IMR-90 (cell line): ENCODE measurements at regions not wholly inside any gene's neighbourhood (a gene's known extent, or its start where the extent isn't known, plus 50 kb on each side); places are given as distances from the start of the nearest gene placed in this dataset.
A peak's percentile ranks its signal among the peaks of the same experiment; 100 is the strongest.

Experiments
- ATAC-seq: fragments of 200-7000 bp; cut with Tn5 transposase; 2 replicates; pipeline ENCODE4 v1.9.1; 2020; ENCODE audit warnings: low read depth, mild to moderate bottlenecking, moderate library complexity
- BruUV-seq: library from RNA; stranded (reverse); fragments of 400-500 nt; replicated peaks from 2 replicates; lab custom pipeline; 2021; lab: Mats Ljungman, UMichigan
- CTCF ChIA-PET: fragments of 300-600 bp; formaldehyde crosslinking; extraction: SDS; loops from one replicate; lab custom pipeline; 2021; ENCODE audit warnings: antibody characterized with exemption; lab: Yijun Ruan, JAX
- POLR2A ChIA-PET: fragments of 300-600 bp; sonication (Branson Sonifier 250); formaldehyde crosslinking; loops from one replicate; lab custom pipeline; 2022; ENCODE audit warnings: antibody characterized with exemption; ENCODE audit not compliant: unreplicated experiment; lab: Charles Lee
- DNase-seq: peaks from one replicate; pipeline ENCODE4 v3.0.0; 2013
- H2AFZ ChIP-seq: replicated peaks from 2 replicates; pipeline ENCODE3; 2013; ENCODE audit warnings: low read length, mild to moderate bottlenecking; ENCODE audit not compliant: poor library complexity
- H2AK5ac ChIP-seq: 2 replicates; pipeline ENCODE4 v1.6.1; 2013; ENCODE audit warnings: low read depth, low read length, inconsistent platforms
- H2AK9ac ChIP-seq: replicated peaks from 2 replicates; pipeline ENCODE3; 2013; ENCODE audit warnings: mild to moderate bottlenecking, low read depth, low read length, moderate library complexity; ENCODE audit not compliant: poor library complexity
- H2BK120ac ChIP-seq: 2 replicates; pipeline ENCODE4 v1.6.1; 2013; ENCODE audit warnings: low read depth, low read length, inconsistent platforms
- H2BK15ac ChIP-seq: 3 replicates; pipeline ENCODE4 v1.6.1; 2013; ENCODE audit warnings: low read depth, low read length, inconsistent platforms
- H2BK20ac ChIP-seq: 2 replicates; pipeline ENCODE4 v1.6.1; 2013; ENCODE audit warnings: low read depth, mild to moderate bottlenecking, inconsistent platforms, low read length, moderate library complexity
- H2BK5ac ChIP-seq: 2 replicates; pipeline ENCODE4 v1.6.1; 2013; ENCODE audit warnings: mild to moderate bottlenecking, low read depth, low read length, inconsistent platforms; ENCODE audit not compliant: poor library complexity, severe bottlenecking
- H3K14ac ChIP-seq: replicated peaks from 2 replicates; pipeline ENCODE4 v1.6.1; 2013; ENCODE audit warnings: low read depth, low read length, inconsistent platforms
- H3K18ac ChIP-seq: 2 replicates; pipeline ENCODE4 v1.6.1; 2013; ENCODE audit warnings: low read depth, low read length, control low read depth
- H3K23ac ChIP-seq: 2 replicates; pipeline ENCODE4 v1.6.1; 2013; ENCODE audit warnings: low read depth, low read length, inconsistent platforms
- H3K27ac ChIP-seq: 2 replicates; pipeline ENCODE4 v1.5.1; 2013; ENCODE audit warnings: mild to moderate bottlenecking, control low read depth, low read length; ENCODE audit not compliant: insufficient read depth
- H3K27me3 ChIP-seq: 2 replicates; pipeline ENCODE4 v1.6.1; 2013; ENCODE audit warnings: low read length; ENCODE audit not compliant: control insufficient read depth, insufficient read depth
- H3K36me3 ChIP-seq: 2 replicates; pipeline ENCODE4 v1.6.1; 2013; ENCODE audit warnings: low read length, mixed read lengths; ENCODE audit not compliant: control insufficient read depth, insufficient read depth
- H3K4ac ChIP-seq: 2 replicates; pipeline ENCODE4 v1.6.1; 2013; ENCODE audit warnings: low read depth, low read length, inconsistent platforms
- H3K4me1 ChIP-seq: 2 replicates; pipeline ENCODE4 v1.6.1; 2013; ENCODE audit warnings: low read length, mixed read lengths; ENCODE audit not compliant: control insufficient read depth, insufficient read depth
- H3K4me2 ChIP-seq: 2 replicates; pipeline ENCODE4 v1.6.1; 2013; ENCODE audit warnings: low read depth, mild to moderate bottlenecking, control low read depth, low read length, moderate library complexity
- H3K4me3 ChIP-seq: 2 replicates; pipeline ENCODE4 v1.5.1; 2013; ENCODE audit warnings: low read depth, mild to moderate bottlenecking, control low read depth, low read length, moderate library complexity; ENCODE audit not compliant: insufficient read depth
- H3K56ac ChIP-seq: 2 replicates; pipeline ENCODE4 v1.6.1; 2013; ENCODE audit warnings: low read length, inconsistent platforms; ENCODE audit not compliant: insufficient read depth; ENCODE audit errors: extremely low read depth
- H3K79me1 ChIP-seq, 2 experiments: 2 replicates each; pipeline ENCODE4 v1.6.1; 2013; ENCODE audit warnings: low read length in 2 of 2, inconsistent platforms in 1 of 2, low read depth in 1 of 2
- H3K9ac ChIP-seq: 2 replicates; pipeline ENCODE4 v1.6.1; 2013; ENCODE audit warnings: low read depth, low read length, control low read depth
- H3K9me1 ChIP-seq: 2 replicates; pipeline ENCODE4 v1.6.1; 2013; ENCODE audit warnings: low read length, inconsistent platforms; ENCODE audit not compliant: insufficient read depth
- H3K9me3 ChIP-seq: 2 replicates; pipeline ENCODE4 v1.6.1; 2013; ENCODE audit warnings: low read length; ENCODE audit not compliant: control insufficient read depth, insufficient read depth
- H4K20me1 ChIP-seq: 2 replicates; pipeline ENCODE4 v1.6.1; 2013; ENCODE audit warnings: low read length, inconsistent platforms; ENCODE audit not compliant: insufficient read depth
- H4K5ac ChIP-seq: 2 replicates; pipeline ENCODE4 v1.6.1; 2013; ENCODE audit warnings: mild to moderate bottlenecking, low read depth, low read length, control low read depth
- H4K8ac ChIP-seq, 2 experiments: 2 replicates each; pipeline ENCODE4 v1.6.1; 2013; ENCODE audit warnings: low read depth in 2 of 2, low read length in 2 of 2, control low read depth in 1 of 2, inconsistent platforms in 1 of 2
- H4K91ac ChIP-seq: 2 replicates; pipeline ENCODE4 v1.6.1; 2013; ENCODE audit warnings: low read depth, low read length, inconsistent platforms; ENCODE audit not compliant: insufficient read depth
- ELK1 ChIP-seq: fragments of 150-350 bp; IDR thresholded peaks from 2 replicates; pipeline ENCODE4 v1.6.1; 2016; ENCODE audit warnings: low read depth, mild to moderate bottlenecking, low read length, moderate library complexity, borderline replicate concordance
- MAFK ChIP-seq: IDR thresholded peaks from 2 replicates; pipeline ENCODE4 v1.6.1; 2012; ENCODE audit warnings: low read depth, low read length, improper control_type of control experiment
- MXI1 ChIP-seq: IDR thresholded peaks from 2 replicates; pipeline ENCODE4 v1.6.1; 2012; ENCODE audit warnings: low read depth, mild to moderate bottlenecking, low read length, moderate library complexity, borderline replicate concordance
- NFE2L2 ChIP-seq: fragments of 150-350 bp; IDR thresholded peaks from 2 replicates; pipeline ENCODE4 v1.6.1; 2016; ENCODE audit warnings: low read depth, mild to moderate bottlenecking, low read length
- RCOR1 ChIP-seq: IDR thresholded peaks from 2 replicates; pipeline ENCODE4 v1.6.1; 2012; ENCODE audit warnings: mild to moderate bottlenecking, low read length, improper control_type of control experiment; ENCODE audit not compliant: insufficient replicate concordance
- SMC3 ChIP-seq: fragments of 150-350 bp; IDR thresholded peaks from 2 replicates; pipeline ENCODE4 v1.6.1; 2016; ENCODE audit warnings: low read depth, mild to moderate bottlenecking, antibody characterized with exemption, low read length, moderate library complexity
- WGBS, 2 experiments: methylation state at CpG; one replicate each; pipeline versions ENCODE4 v1.1.5 to v1.1.7; 2013; ENCODE audit warnings: missing lambda C conversion rate in 2 of 2; ENCODE audit not compliant: insufficient read length in 1 of 2; ENCODE audit errors: extremely low coverage in 2 of 2; 5-methylcytosine and 5-hydroxymethylcytosine counted together
- dilution Hi-C: fragments of 300-500 bp; cut with HindIII; formaldehyde crosslinking; loops from one replicate; pipeline ENCODE4 v1.14.3; 2018; ENCODE audit warnings: low sequenced_read_pairs; ENCODE audit not compliant: unreplicated experiment
- in situ Hi-C: fragments of 300-500 bp; cut with MboI; formaldehyde crosslinking; loops from 3 replicates; pipeline ENCODE4 v1.14.3; 2019; ENCODE audit warnings: low sequenced_read_pairs, inconsistent platforms, mixed read lengths
- intact Hi-C: fragments of 100-400 bp; cut with micrococcal nuclease; formaldehyde crosslinking; loops from 2 replicates; pipeline ENCODE4 v1.10.0; 2022

- peak overlapping the region; percentile 28 for H4K5ac ChIP-seq
- DNase-seq = peak; percentile 54
- TF ChIP-seq NFE2L2 (no peak), MXI1 (no peak), SMC3 (no peak), ELK1 (no peak), MAFK (no peak), RCOR1 (no peak)
- CTCF ChIA-PET = interaction anchor here (0.6 to 1.8 kb wide), 2 partner anchors 10 to 131 kb away, joined by 4 to 6 read pairs; no protein-coding TSS in a partner anchor
- H4K8ac ChIP-seq = peak overlapping the region; percentile 36 to 78; a peak in 3 of 4 replicates
- peak overlapping the region; percentile 95 for H2BK5ac ChIP-seq
- WGBS, 2 experiments = no CpG with 5 or more reads among the region's 5 CpGs
- H4K91ac ChIP-seq = peak overlapping the region; percentile 87
- H2BK15ac ChIP-seq = peak overlapping the region; percentile 51
- no peak overlapping the region; the same call in 1 of the 2 replicates for H2AK5ac ChIP-seq
- in situ Hi-C loops (loop anchor here (5.0 kb wide), 1 partner anchor 207 kb away; no protein-coding TSS in a partner anchor), dilution Hi-C loops (no loop called here), intact Hi-C loops (loop anchor here (5.0 to 10.0 kb wide), 2 partner anchors 127 to 200 kb away; no protein-coding TSS in a partner anchor)
- ATAC-seq = peak; percentile 27
- H3K4me1 ChIP-seq = peaks cover 14% of the 10 kb centered on the region
- peak overlapping the region; percentile 69; the same call in 1 of the 2 replicates for H3K14ac ChIP-seq
- no peak overlapping the region for H2AFZ ChIP-seq
- no peaks in the 10 kb centered on the region for H4K20me1 ChIP-seq
- peak overlapping the region; percentile 93 for H3K27ac ChIP-seq
- no peaks in the 10 kb centered on the region for H3K36me3 ChIP-seq
- no peak overlapping the region for H3K4me3 ChIP-seq
- peak overlapping the region; percentile 59 for H3K9ac ChIP-seq
- H3K27me3 ChIP-seq = no peaks in the 10 kb centered on the region
- peak overlapping the region; percentile 72; the same call in 1 of the 2 replicates for H3K56ac ChIP-seq
- H3K18ac ChIP-seq = peak overlapping the region; percentile 69
- POLR2A ChIA-PET = interaction anchor here (0.7 kb wide), 1 partner anchor 78 kb away, joined by 3 read pairs; no protein-coding TSS in a partner anchor
- H3K79me1 ChIP-seq = peaks cover 16 to 19% of the 10 kb centered on the region in 2 experiments
- H3K4me2 ChIP-seq = peak overlapping the region; percentile 33; the same call in 1 of the 2 replicates
- H3K9me3 ChIP-seq = no peaks in the 10 kb centered on the region
- H2AK9ac ChIP-seq = no peak overlapping the region
- peak overlapping the region; percentile 62 for H2BK20ac ChIP-seq
- peak overlapping the region; percentile 15; the same call in 1 of the 2 replicates for H3K23ac ChIP-seq
- H2BK120ac ChIP-seq = peak overlapping the region; percentile 85
- peaks cover 6% of the 10 kb centered on the region for H3K9me1 ChIP-seq
- no TSS peak for BruUV-seq
- H3K4ac ChIP-seq = peak overlapping the region; percentile 79
Measured at GRCh38 chr7:137084607-137085380, 216.3 kb downstream of the CHRM2 start.
